GM18870 (cell line): ENCODE measurements at regions not wholly inside any gene's neighbourhood (a gene's known extent, or its start where the extent isn't known, plus 50 kb on each side); places are given as distances from the start of the nearest gene placed in this dataset.
"Not testable (repeated sequence)": the region's sequence is repeated elsewhere in the genome, so short reads cannot be mapped to it uniquely, and the experiment has no call there.

Experiments used
- ATAC-seq: cut with Tn5 transposase; IDR thresholded peaks from one replicate; pipeline ENCODE4 v1.9.1; 2021; ENCODE audit warnings: moderate library complexity; ENCODE audit not compliant: unreplicated experiment

GRCh38 chr13:18322821-18323220 is 858.8 kb downstream of the TUBA3C start:
- not testable (repeated sequence) for ATAC-seq

- not testable (repeated sequence) for ATAC-seq
These were observed 862.0 kb downstream of the TUBA3C start for GRCh38 chr13:18319653-18320052.

- ATAC-seq = not testable (repeated sequence)
These were observed 878.3 kb downstream of the TUBA3C start for GRCh38 chr13:18303240-18303813.

GRCh38 chr13:18300968-18301367 is 880.7 kb downstream of the TUBA3C start:
- not testable (repeated sequence) for ATAC-seq

GRCh38 chr13:18297359-18297758 is 884.3 kb downstream of the TUBA3C start:
- ATAC-seq = not testable (repeated sequence)

- ATAC-seq = not testable (repeated sequence)
These were observed 885.0 kb downstream of the TUBA3C start for GRCh38 chr13:18296617-18297016.

- ATAC-seq = not testable (repeated sequence)
These were observed 887.3 kb downstream of the TUBA3C start for GRCh38 chr13:18294311-18294710.

- ATAC-seq = not testable (repeated sequence)
These were observed 894.8 kb downstream of the TUBA3C start for GRCh38 chr13:18286848-18287247.

- not testable (repeated sequence) for ATAC-seq
These were observed 896.0 kb downstream of the TUBA3C start for GRCh38 chr13:18285663-18286062.

- not testable (repeated sequence) for ATAC-seq
These were observed 897.6 kb downstream of the TUBA3C start for GRCh38 chr13:18284040-18284439.

- not testable (repeated sequence) for ATAC-seq
These were observed 899.6 kb downstream of the TUBA3C start for GRCh38 chr13:18281829-18282597.

- ATAC-seq = not testable (repeated sequence)
These were observed 900.5 kb downstream of the TUBA3C start for GRCh38 chr13:18280904-18281828.

- ATAC-seq = not testable (repeated sequence)
These were observed 901.7 kb downstream of the TUBA3C start for GRCh38 chr13:18279971-18280370.

GRCh38 chr13:18277372-18277771 is 904.3 kb downstream of the TUBA3C start:
- ATAC-seq = not testable (repeated sequence)

- not testable (repeated sequence) for ATAC-seq
These were observed 905.3 kb downstream of the TUBA3C start for GRCh38 chr13:18276280-18276679.

- ATAC-seq = not testable (repeated sequence)
These were observed 907.7 kb downstream of the TUBA3C start for GRCh38 chr13:18273785-18274514.

GRCh38 chr13:18258801-18259419 is 922.7 kb downstream of the TUBA3C start:
- ATAC-seq = not testable (repeated sequence)

- not testable (repeated sequence) for ATAC-seq
These were observed 923.9 kb downstream of the TUBA3C start for GRCh38 chr13:18257686-18258085.

GRCh38 chr13:18252848-18253247 is 928.8 kb downstream of the TUBA3C start:
- not testable (repeated sequence) for ATAC-seq
